ENCODE measurements at regions not wholly inside any gene's neighbourhood (a gene's known extent, or its start where the extent isn't known, plus 50 kb on each side); places are given as distances from the start of the nearest gene placed in this dataset.

DNA sequence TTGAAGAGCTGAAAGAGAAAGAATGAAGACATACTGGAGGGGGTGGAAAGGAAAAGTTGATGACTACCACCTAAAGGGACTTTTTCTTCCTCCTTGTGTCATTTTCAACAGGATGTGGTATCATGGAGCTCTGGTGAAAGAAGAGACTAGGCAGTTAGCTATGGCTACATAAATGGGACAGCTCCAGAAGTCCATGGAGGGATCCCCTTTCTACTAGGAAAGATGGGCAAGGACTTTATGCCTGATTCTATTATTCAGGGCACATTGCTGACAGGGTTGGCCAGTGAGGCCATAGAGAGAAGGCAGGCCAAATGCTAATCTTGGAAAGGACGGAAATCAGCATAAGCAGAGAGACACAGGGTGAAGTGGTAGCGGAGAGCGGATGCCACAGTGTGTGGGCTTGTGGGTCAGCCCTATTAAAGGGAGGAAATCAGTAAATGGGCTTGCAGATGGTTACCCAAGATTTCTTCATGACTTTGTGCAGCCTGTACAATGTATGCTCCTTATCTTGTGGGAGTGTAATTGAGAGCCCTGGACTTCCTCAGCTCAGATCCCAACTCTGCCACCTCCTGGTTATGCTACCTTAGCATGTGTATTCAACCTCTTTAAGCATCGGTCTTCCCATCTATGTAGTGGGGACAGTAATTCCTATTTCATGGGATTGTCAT, 77.4 kb upstream of the TMEM170B start:
- no peaks in the 10 kb centered on the region; the same call in 1 of the 2 replicates for H3K27me3 Mint-ChIP-seq (ENCODE audit: low read depth)
- H3K27ac Mint-ChIP-seq: no peak overlapping the region
- H3K9me3 Mint-ChIP-seq: peaks cover 10% of the 10 kb centered on the region
- no peak overlapping the region for H3K4me3 Mint-ChIP-seq
- ATAC-seq (no peak), DNase-seq (ENCODE audit: low spot score) (no peak)
- POLR2A ChIA-PET: interaction anchor here (0.9 kb wide), 1 partner anchor 55 kb away, joined by 4 read pairs; no protein-coding TSS in a partner anchor
- 0 out of 2 replicates have a peak, but pooled peaks cover 3% of the 10 kb centered on the region for H3K4me1 Mint-ChIP-seq
- H3K36me3 Mint-ChIP-seq: no peaks in the 10 kb centered on the region
- CTCF ChIA-PET: interaction anchor here (1.2 to 1.5 kb wide), 2 partner anchors 218 to 316 kb away, joined by 4 to 5 read pairs; no protein-coding TSS in a partner anchor
- no peak for TF ChIP-seq TEAD1 (CRISPR knock-in tag; IDR thresholded peaks at IDR 0.05)
- no peak for TF ChIP-seq MYBL2 (CRISPR knock-in tag; IDR thresholded peaks at IDR 0.05)
- TF ChIP-seq, protein P1, sequence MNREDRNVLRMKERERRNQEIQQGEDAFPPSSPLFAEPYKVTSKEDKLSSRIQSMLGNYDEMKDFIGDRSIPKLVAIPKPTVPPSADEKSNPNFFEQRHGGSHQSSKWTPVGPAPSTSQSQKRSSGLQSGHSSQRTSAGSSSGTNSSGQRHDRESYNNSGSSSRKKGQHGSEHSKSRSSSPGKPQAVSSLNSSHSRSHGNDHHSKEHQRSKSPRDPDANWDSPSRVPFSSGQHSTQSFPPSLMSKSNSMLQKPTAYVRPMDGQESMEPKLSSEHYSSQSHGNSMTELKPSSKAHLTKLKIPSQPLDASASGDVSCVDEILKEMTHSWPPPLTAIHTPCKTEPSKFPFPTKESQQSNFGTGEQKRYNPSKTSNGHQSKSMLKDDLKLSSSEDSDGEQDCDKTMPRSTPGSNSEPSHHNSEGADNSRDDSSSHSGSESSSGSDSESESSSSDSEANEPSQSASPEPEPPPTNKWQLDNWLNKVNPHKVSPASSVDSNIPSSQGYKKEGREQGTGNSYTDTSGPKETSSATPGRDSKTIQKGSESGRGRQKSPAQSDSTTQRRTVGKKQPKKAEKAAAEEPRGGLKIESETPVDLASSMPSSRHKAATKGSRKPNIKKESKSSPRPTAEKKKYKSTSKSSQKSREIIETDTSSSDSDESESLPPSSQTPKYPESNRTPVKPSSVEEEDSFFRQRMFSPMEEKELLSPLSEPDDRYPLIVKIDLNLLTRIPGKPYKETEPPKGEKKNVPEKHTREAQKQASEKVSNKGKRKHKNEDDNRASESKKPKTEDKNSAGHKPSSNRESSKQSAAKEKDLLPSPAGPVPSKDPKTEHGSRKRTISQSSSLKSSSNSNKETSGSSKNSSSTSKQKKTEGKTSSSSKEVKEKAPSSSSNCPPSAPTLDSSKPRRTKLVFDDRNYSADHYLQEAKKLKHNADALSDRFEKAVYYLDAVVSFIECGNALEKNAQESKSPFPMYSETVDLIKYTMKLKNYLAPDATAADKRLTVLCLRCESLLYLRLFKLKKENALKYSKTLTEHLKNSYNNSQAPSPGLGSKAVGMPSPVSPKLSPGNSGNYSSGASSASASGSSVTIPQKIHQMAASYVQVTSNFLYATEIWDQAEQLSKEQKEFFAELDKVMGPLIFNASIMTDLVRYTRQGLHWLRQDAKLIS (CRISPR knock-in tag; IDR thresholded peaks at IDR 0.05; ENCODE audit: borderline replicate concordance): no peak
- TF ChIP-seq, protein P2, sequence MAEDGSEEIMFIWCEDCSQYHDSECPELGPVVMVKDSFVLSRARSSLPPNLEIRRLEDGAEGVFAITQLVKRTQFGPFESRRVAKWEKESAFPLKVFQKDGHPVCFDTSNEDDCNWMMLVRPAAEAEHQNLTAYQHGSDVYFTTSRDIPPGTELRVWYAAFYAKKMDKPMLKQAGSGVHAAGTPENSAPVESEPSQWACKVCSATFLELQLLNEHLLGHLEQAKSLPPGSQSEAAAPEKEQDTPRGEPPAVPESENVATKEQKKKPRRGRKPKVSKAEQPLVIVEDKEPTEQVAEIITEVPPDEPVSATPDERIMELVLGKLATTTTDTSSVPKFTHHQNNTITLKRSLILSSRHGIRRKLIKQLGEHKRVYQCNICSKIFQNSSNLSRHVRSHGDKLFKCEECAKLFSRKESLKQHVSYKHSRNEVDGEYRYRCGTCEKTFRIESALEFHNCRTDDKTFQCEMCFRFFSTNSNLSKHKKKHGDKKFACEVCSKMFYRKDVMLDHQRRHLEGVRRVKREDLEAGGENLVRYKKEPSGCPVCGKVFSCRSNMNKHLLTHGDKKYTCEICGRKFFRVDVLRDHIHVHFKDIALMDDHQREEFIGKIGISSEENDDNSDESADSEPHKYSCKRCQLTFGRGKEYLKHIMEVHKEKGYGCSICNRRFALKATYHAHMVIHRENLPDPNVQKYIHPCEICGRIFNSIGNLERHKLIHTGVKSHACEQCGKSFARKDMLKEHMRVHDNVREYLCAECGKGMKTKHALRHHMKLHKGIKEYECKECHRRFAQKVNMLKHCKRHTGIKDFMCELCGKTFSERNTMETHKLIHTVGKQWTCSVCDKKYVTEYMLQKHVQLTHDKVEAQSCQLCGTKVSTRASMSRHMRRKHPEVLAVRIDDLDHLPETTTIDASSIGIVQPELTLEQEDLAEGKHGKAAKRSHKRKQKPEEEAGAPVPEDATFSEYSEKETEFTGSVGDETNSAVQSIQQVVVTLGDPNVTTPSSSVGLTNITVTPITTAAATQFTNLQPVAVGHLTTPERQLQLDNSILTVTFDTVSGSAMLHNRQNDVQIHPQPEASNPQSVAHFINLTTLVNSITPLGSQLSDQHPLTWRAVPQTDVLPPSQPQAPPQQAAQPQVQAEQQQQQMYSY (CRISPR knock-in tag; IDR thresholded peaks at IDR 0.05): no peak
- TF ChIP-seq, protein P3, sequence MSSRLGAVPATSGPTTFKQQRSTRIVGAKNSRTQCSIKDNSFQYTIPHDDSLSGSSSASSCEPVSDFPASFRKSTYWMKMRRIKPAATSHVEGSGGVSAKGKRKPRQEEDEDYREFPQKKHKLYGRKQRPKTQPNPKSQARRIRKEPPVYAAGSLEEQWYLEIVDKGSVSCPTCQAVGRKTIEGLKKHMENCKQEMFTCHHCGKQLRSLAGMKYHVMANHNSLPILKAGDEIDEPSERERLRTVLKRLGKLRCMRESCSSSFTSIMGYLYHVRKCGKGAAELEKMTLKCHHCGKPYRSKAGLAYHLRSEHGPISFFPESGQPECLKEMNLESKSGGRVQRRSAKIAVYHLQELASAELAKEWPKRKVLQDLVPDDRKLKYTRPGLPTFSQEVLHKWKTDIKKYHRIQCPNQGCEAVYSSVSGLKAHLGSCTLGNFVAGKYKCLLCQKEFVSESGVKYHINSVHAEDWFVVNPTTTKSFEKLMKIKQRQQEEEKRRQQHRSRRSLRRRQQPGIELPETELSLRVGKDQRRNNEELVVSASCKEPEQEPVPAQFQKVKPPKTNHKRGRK (CRISPR knock-in tag; IDR thresholded peaks at IDR 0.05; ENCODE audit: borderline replicate concordance): no peak
- TF ChIP-seq, protein P4, sequence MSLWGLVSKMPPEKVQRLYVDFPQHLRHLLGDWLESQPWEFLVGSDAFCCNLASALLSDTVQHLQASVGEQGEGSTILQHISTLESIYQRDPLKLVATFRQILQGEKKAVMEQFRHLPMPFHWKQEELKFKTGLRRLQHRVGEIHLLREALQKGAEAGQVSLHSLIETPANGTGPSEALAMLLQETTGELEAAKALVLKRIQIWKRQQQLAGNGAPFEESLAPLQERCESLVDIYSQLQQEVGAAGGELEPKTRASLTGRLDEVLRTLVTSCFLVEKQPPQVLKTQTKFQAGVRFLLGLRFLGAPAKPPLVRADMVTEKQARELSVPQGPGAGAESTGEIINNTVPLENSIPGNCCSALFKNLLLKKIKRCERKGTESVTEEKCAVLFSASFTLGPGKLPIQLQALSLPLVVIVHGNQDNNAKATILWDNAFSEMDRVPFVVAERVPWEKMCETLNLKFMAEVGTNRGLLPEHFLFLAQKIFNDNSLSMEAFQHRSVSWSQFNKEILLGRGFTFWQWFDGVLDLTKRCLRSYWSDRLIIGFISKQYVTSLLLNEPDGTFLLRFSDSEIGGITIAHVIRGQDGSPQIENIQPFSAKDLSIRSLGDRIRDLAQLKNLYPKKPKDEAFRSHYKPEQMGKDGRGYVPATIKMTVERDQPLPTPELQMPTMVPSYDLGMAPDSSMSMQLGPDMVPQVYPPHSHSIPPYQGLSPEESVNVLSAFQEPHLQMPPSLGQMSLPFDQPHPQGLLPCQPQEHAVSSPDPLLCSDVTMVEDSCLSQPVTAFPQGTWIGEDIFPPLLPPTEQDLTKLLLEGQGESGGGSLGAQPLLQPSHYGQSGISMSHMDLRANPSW (CRISPR knock-in tag; conservative IDR thresholded peaks at IDR 0.05; ENCODE audit: low read depth): no peak
- TF ChIP-seq, protein P5, sequence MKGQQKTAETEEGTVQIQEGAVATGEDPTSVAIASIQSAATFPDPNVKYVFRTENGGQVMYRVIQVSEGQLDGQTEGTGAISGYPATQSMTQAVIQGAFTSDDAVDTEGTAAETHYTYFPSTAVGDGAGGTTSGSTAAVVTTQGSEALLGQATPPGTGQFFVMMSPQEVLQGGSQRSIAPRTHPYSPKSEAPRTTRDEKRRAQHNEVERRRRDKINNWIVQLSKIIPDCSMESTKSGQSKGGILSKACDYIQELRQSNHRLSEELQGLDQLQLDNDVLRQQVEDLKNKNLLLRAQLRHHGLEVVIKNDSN (CRISPR knock-in tag; IDR thresholded peaks at IDR 0.05): no peak
- TF ChIP-seq, protein P6, sequence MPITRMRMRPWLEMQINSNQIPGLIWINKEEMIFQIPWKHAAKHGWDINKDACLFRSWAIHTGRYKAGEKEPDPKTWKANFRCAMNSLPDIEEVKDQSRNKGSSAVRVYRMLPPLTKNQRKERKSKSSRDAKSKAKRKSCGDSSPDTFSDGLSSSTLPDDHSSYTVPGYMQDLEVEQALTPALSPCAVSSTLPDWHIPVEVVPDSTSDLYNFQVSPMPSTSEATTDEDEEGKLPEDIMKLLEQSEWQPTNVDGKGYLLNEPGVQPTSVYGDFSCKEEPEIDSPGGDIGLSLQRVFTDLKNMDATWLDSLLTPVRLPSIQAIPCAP (CRISPR knock-in tag; IDR thresholded peaks at IDR 0.05): no peak
- no peak for TF ChIP-seq ELF4 (CRISPR knock-in tag; IDR thresholded peaks at IDR 0.05; ENCODE audit: low read depth)
- TF ChIP-seq, protein P7, sequence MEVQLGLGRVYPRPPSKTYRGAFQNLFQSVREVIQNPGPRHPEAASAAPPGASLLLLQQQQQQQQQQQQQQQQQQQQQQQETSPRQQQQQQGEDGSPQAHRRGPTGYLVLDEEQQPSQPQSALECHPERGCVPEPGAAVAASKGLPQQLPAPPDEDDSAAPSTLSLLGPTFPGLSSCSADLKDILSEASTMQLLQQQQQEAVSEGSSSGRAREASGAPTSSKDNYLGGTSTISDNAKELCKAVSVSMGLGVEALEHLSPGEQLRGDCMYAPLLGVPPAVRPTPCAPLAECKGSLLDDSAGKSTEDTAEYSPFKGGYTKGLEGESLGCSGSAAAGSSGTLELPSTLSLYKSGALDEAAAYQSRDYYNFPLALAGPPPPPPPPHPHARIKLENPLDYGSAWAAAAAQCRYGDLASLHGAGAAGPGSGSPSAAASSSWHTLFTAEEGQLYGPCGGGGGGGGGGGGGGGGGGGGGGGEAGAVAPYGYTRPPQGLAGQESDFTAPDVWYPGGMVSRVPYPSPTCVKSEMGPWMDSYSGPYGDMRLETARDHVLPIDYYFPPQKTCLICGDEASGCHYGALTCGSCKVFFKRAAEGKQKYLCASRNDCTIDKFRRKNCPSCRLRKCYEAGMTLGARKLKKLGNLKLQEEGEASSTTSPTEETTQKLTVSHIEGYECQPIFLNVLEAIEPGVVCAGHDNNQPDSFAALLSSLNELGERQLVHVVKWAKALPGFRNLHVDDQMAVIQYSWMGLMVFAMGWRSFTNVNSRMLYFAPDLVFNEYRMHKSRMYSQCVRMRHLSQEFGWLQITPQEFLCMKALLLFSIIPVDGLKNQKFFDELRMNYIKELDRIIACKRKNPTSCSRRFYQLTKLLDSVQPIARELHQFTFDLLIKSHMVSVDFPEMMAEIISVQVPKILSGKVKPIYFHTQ (CRISPR knock-in tag; IDR thresholded peaks at IDR 0.05): no peak
- no peak for TF ChIP-seq IRF2 (CRISPR knock-in tag; IDR thresholded peaks at IDR 0.05; ENCODE audit: borderline replicate concordance, low read depth)
- TF ChIP-seq, protein P8, sequence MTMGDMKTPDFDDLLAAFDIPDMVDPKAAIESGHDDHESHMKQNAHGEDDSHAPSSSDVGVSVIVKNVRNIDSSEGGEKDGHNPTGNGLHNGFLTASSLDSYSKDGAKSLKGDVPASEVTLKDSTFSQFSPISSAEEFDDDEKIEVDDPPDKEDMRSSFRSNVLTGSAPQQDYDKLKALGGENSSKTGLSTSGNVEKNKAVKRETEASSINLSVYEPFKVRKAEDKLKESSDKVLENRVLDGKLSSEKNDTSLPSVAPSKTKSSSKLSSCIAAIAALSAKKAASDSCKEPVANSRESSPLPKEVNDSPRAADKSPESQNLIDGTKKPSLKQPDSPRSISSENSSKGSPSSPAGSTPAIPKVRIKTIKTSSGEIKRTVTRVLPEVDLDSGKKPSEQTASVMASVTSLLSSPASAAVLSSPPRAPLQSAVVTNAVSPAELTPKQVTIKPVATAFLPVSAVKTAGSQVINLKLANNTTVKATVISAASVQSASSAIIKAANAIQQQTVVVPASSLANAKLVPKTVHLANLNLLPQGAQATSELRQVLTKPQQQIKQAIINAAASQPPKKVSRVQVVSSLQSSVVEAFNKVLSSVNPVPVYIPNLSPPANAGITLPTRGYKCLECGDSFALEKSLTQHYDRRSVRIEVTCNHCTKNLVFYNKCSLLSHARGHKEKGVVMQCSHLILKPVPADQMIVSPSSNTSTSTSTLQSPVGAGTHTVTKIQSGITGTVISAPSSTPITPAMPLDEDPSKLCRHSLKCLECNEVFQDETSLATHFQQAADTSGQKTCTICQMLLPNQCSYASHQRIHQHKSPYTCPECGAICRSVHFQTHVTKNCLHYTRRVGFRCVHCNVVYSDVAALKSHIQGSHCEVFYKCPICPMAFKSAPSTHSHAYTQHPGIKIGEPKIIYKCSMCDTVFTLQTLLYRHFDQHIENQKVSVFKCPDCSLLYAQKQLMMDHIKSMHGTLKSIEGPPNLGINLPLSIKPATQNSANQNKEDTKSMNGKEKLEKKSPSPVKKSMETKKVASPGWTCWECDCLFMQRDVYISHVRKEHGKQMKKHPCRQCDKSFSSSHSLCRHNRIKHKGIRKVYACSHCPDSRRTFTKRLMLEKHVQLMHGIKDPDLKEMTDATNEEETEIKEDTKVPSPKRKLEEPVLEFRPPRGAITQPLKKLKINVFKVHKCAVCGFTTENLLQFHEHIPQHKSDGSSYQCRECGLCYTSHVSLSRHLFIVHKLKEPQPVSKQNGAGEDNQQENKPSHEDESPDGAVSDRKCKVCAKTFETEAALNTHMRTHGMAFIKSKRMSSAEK (CRISPR knock-in tag; IDR thresholded peaks at IDR 0.05; ENCODE audit: borderline replicate concordance): no peak
- no peak for TF ChIP-seq SMAD4 (CRISPR knock-in tag; IDR thresholded peaks at IDR 0.05)

All from WTC11 (cell line).